ENCODE measurements at regions not wholly inside any gene's neighbourhood (a gene's known extent, or its start where the extent isn't known, plus 50 kb on each side); places are given as distances from the start of the nearest gene placed in this dataset.

DNA sequence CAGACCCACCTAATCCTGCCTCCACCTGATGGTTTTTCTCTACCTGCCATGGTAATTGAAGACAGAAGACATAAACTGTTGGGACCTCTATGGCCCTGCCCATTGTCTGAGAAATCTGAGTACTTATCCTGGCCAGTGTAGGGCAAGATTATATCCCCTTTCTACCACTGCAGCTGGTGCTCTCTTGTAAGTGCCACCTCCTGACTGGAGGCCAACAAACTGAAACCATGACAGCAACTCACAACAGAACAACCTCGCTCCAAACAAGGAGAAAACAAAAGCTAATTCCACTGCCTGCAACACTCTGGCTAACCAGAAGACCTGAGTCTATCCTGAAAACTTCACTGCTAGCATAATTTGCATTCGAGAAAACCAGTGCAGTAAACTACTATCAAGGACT is 82.9 kb downstream of the CLDN1 start:
- ATAC-seq (ENCODE audit: low read depth), result no peak
- no peak overlapping the region for H2BK20ac ChIP-seq (ENCODE audit: low read depth, low read length)
- no peak overlapping the region for H4K5ac ChIP-seq (ENCODE audit: low read depth, low read length)
- no peak overlapping the region for H3K14ac ChIP-seq (replicated peaks; ENCODE audit: low read depth, low read length)
- no peak overlapping the region for H2AK5ac ChIP-seq (ENCODE audit: low read depth, low read length)
- no peak overlapping the region for H4K91ac ChIP-seq (ENCODE audit: insufficient read depth, low read depth, low read length)
- dilution Hi-C loops (cut with HindIII; ENCODE audit: low sequenced_read_pairs, unreplicated experiment), result no loop called here
- H2BK15ac ChIP-seq (ENCODE audit: low read depth, low read length), result no peak overlapping the region
- no peak overlapping the region for H2AFZ ChIP-seq (replicated peaks; ENCODE audit: low read length, poor library complexity)
- TF ChIP-seq MAFK (IDR thresholded peaks at IDR 0.05; ENCODE audit: low read depth, low read length), result no peak
- no peak for TF ChIP-seq FOS (IDR thresholded peaks at IDR 0.05; ENCODE audit: low read depth, low read length)
- intact Hi-C loops (cut with micrococcal nuclease), result no loop called here
- no peak overlapping the region for H3K4me2 ChIP-seq (ENCODE audit: low read depth, low read length)
- H3K79me1 ChIP-seq (ENCODE audit: low read depth in 1 of 2, low read length in 2 of 2), result no peaks in the 10 kb centered on the region
- no peak for DNase-seq
- ChIA-PET POLR2A (ENCODE audit: unreplicated experiment) (no interaction called here), CTCF (no interaction called here)
- H3K9ac ChIP-seq (ENCODE audit: low read depth, low read length), result no peak overlapping the region
- WGBS, 2 experiments (ENCODE audit: extremely low coverage in 2 of 2, insufficient read length in 1 of 2), result 100% methylated on average over 1 of the region's 2 CpGs; no CpG with 5 or more reads in 1 of the 2 experiments
- no peak overlapping the region for H4K8ac ChIP-seq (ENCODE audit: low read depth in 2 of 2, low read length in 2 of 2)
- BruUV-seq (replicated peaks), result no TSS peak
- no peaks in the 10 kb centered on the region for H3K9me1 ChIP-seq (ENCODE audit: insufficient read depth, low read length)
- no peak overlapping the region for H3K4ac ChIP-seq (ENCODE audit: low read depth, low read length)
- no peak overlapping the region for H3K4me3 ChIP-seq (ENCODE audit: insufficient read depth, low read depth, low read length)
- H3K4me1 ChIP-seq (ENCODE audit: control insufficient read depth, insufficient read depth, low read length), result no peaks in the 10 kb centered on the region
- H2AK9ac ChIP-seq (replicated peaks; ENCODE audit: low read depth, low read length, poor library complexity), result no peak overlapping the region
- H4K20me1 ChIP-seq (ENCODE audit: insufficient read depth, low read length), result no peaks in the 10 kb centered on the region
- no peak overlapping the region for H2BK120ac ChIP-seq (ENCODE audit: low read depth, low read length)
- H3K23ac ChIP-seq (ENCODE audit: low read depth, low read length), result no peak overlapping the region
- H3K9me3 ChIP-seq (ENCODE audit: control insufficient read depth, insufficient read depth, low read length), result peaks cover 5% of the 10 kb centered on the region; the same call in 1 of the 2 replicates
- in situ Hi-C loops (cut with MboI; ENCODE audit: low sequenced_read_pairs), result no loop called here
- no peak overlapping the region for H3K27ac ChIP-seq (ENCODE audit: insufficient read depth, low read length)
- H3K18ac ChIP-seq (ENCODE audit: low read depth, low read length), result no peak overlapping the region
- no peaks in the 10 kb centered on the region for H3K27me3 ChIP-seq (ENCODE audit: control insufficient read depth, insufficient read depth, low read length)
- H3K56ac ChIP-seq (ENCODE audit: extremely low read depth, insufficient read depth, low read length), result no peak overlapping the region
- no peaks in the 10 kb centered on the region for H3K36me3 ChIP-seq (ENCODE audit: control insufficient read depth, insufficient read depth, low read length)
- no peak overlapping the region for H2BK5ac ChIP-seq (ENCODE audit: low read depth, low read length, poor library complexity, severe bottlenecking)
